Mammary epithelial cell (primary cell): ENCODE measurements at regions not wholly inside any gene's neighbourhood (a gene's known extent, or its start where the extent isn't known, plus 50 kb on each side); places are given as distances from the start of the nearest gene placed in this dataset.

ENCODE experiments used
- CTCF ChIP-seq, 2 donors: IDR thresholded peaks in 1 of 2; conservative IDR thresholded peaks in 1 of 2; 2 replicates each; pipeline ENCODE4 v1.5.1; 2011 to 2012; ENCODE audit warnings: inconsistent platforms in 2 of 2, low read length in 2 of 2, mild to moderate bottlenecking in 2 of 2, control low read depth in 1 of 2, low read depth in 1 of 2; ENCODE audit not compliant: insufficient read depth in 1 of 2; ENCODE audit errors: extremely low read depth in 1 of 2
- EZH2 ChIP-seq: IDR thresholded peaks from 2 replicates; pipeline ENCODE4 v1.6.1; 2012; ENCODE audit warnings: low read length, inconsistent platforms, borderline replicate concordance

- no peak for TF ChIP-seq CTCF (conservative IDR thresholded peaks at IDR 0.05 in 1 of 2, IDR thresholded peaks at IDR 0.05 in 1 of 2; ENCODE audit: extremely low read depth in 1 of 2, insufficient read depth in 1 of 2, low read depth in 1 of 2, low read length in 2 of 2)
- TF ChIP-seq EZH2, result no peak
Observed at GRCh38 chr3:153073636-153074035, 88.4 kb upstream of the RAP2B start.
